IPS DF 6.9 (cell line): ENCODE measurements at regions not wholly inside any gene's neighbourhood (a gene's known extent, or its start where the extent isn't known, plus 50 kb on each side); places are given as distances from the start of the nearest gene placed in this dataset.

Experiments
- DNase-seq: peaks from one replicate; pipeline ENCODE4 v3.0.0-alpha.2; 2013; ENCODE audit warnings: low read depth, low spot score
- H3K27ac ChIP-seq: one replicate; pipeline ENCODE4 v1.5.1; 2013; ENCODE audit warnings: low read length, control low read depth
- H3K27me3 ChIP-seq: 2 replicates; pipeline ENCODE4 v1.6.1; 2013; ENCODE audit warnings: mild to moderate bottlenecking, low read length; ENCODE audit not compliant: control insufficient read depth, insufficient read depth
- H3K36me3 ChIP-seq: 2 replicates; pipeline ENCODE4 v1.6.1; 2013; ENCODE audit warnings: low read length; ENCODE audit not compliant: control insufficient read depth, insufficient read depth
- H3K4me1 ChIP-seq: 2 replicates; pipeline ENCODE4 v1.6.1; 2013; ENCODE audit warnings: low read length; ENCODE audit not compliant: control insufficient read depth, insufficient read depth
- H3K4me3 ChIP-seq: 2 replicates; pipeline ENCODE4 v1.5.1; 2013; ENCODE audit warnings: mild to moderate bottlenecking, low read length
- H3K9me3 ChIP-seq: 2 replicates; pipeline ENCODE4 v1.6.1; 2013; ENCODE audit warnings: low read length, inconsistent platforms; ENCODE audit not compliant: control insufficient read depth, insufficient read depth
- whole genome bisulfite sequencing: extraction: QIAGEN DNeasy Blood & Tissue Kit; methylation state at CpG from one replicate; pipeline ENCODE4 v1.1.7; 2013; ENCODE audit warnings: mixed read lengths, missing lambda C conversion rate; ENCODE audit not compliant: insufficient read length, insufficient coverage; 5-methylcytosine and 5-hydroxymethylcytosine counted together

- peaks cover 3% of the 10 kb centered on the region; the same call in 1 of the 2 replicates for H3K4me1 ChIP-seq
- H3K4me3 ChIP-seq, result no peak overlapping the region
- DNase-seq, result no peak
- H3K27me3 ChIP-seq, result no peaks in the 10 kb centered on the region
- no peaks in the 10 kb centered on the region for H3K36me3 ChIP-seq
- no peaks in the 10 kb centered on the region for H3K9me3 ChIP-seq
- no peak overlapping the region for H3K27ac ChIP-seq
- WGBS, result no CpG with 5 or more reads among the region's 17 CpGs
Measured at GRCh38 chr14:100659345-100660001, 67.2 kb upstream of the DLK1 start.

- no CpG with 5 or more reads among the region's 6 CpGs for WGBS
- H3K36me3 ChIP-seq, result no peaks in the 10 kb centered on the region
- DNase-seq, result no peak
- no peak overlapping the region for H3K4me3 ChIP-seq
- H3K9me3 ChIP-seq, result no peaks in the 10 kb centered on the region
- H3K27me3 ChIP-seq, result no peaks in the 10 kb centered on the region
- peaks cover 3% of the 10 kb centered on the region; the same call in 1 of the 2 replicates for H3K4me1 ChIP-seq
- no peak overlapping the region for H3K27ac ChIP-seq
Measured at GRCh38 chr14:100660498-100660881, 66.2 kb upstream of the DLK1 start.

GRCh38 chr14:100660882-100661635, 65.6 kb upstream of the DLK1 start:
- no CpG with 5 or more reads among the region's 18 CpGs for WGBS
- DNase-seq, result no peak
- Histone ChIP-seq H3K9me3 (no peaks in the 10 kb centered on the region), H3K4me3 (no peak overlapping the region), H3K4me1 (peaks cover 3% of the 10 kb centered on the region; the same call in 1 of the 2 replicates), H3K27me3 (no peaks in the 10 kb centered on the region), H3K27ac (no peak overlapping the region), H3K36me3 (no peaks in the 10 kb centered on the region)

- H3K9me3 ChIP-seq, result no peaks in the 10 kb centered on the region
- no peaks in the 10 kb centered on the region for H3K27me3 ChIP-seq
- no peak for DNase-seq
- H3K36me3 ChIP-seq, result no peaks in the 10 kb centered on the region
- no peak overlapping the region for H3K27ac ChIP-seq
- H3K4me1 ChIP-seq, result peaks cover 3% of the 10 kb centered on the region; the same call in 1 of the 2 replicates
- no CpG with 5 or more reads among the region's 21 CpGs for WGBS
- no peak overlapping the region for H3K4me3 ChIP-seq
Measured at GRCh38 chr14:100662879-100663760, 63.6 kb upstream of the DLK1 start.

GRCh38 chr14:100663761-100664052, 63.0 kb upstream of the DLK1 start:
- Histone ChIP-seq H3K4me3 (no peak overlapping the region), H3K4me1 (no peaks in the 10 kb centered on the region), H3K27ac (no peak overlapping the region), H3K36me3 (no peaks in the 10 kb centered on the region), H3K27me3 (no peaks in the 10 kb centered on the region), H3K9me3 (no peaks in the 10 kb centered on the region)
- WGBS, result no CpG with 5 or more reads among the region's 3 CpGs
- DNase-seq, result no peak

GRCh38 chr14:100664231-100664630, 62.5 kb upstream of the DLK1 start:
- Histone ChIP-seq H3K4me1 (no peaks in the 10 kb centered on the region), H3K36me3 (no peaks in the 10 kb centered on the region), H3K27me3 (no peaks in the 10 kb centered on the region), H3K4me3 (no peak overlapping the region), H3K9me3 (no peaks in the 10 kb centered on the region), H3K27ac (no peak overlapping the region)
- no CpG with 5 or more reads among the region's 5 CpGs for WGBS
- DNase-seq, result no peak

- Histone ChIP-seq H3K27me3 (no peaks in the 10 kb centered on the region), H3K9me3 (no peaks in the 10 kb centered on the region), H3K27ac (no peak overlapping the region), H3K36me3 (no peaks in the 10 kb centered on the region), H3K4me3 (no peak overlapping the region), H3K4me1 (no peaks in the 10 kb centered on the region)
- WGBS, result no CpG with 5 or more reads among the region's 14 CpGs
- DNase-seq, result no peak
Measured at GRCh38 chr14:100664841-100665510, 61.7 kb upstream of the DLK1 start.

GRCh38 chr14:100665511-100666032, 61.1 kb upstream of the DLK1 start:
- H3K9me3 ChIP-seq, result no peaks in the 10 kb centered on the region
- H3K4me3 ChIP-seq, result no peak overlapping the region
- DNase-seq, result no peak
- no CpG with 5 or more reads among the region's 11 CpGs for WGBS
- H3K36me3 ChIP-seq, result no peaks in the 10 kb centered on the region
- H3K27ac ChIP-seq, result no peak overlapping the region
- no peaks in the 10 kb centered on the region for H3K27me3 ChIP-seq
- H3K4me1 ChIP-seq, result no peaks in the 10 kb centered on the region

GRCh38 chr14:100666403-100666802, 60.3 kb upstream of the DLK1 start:
- no peaks in the 10 kb centered on the region for H3K27me3 ChIP-seq
- no CpG with 5 or more reads among the region's 3 CpGs for WGBS
- no peaks in the 10 kb centered on the region for H3K36me3 ChIP-seq
- H3K27ac ChIP-seq, result no peak overlapping the region
- no peak for DNase-seq
- H3K4me3 ChIP-seq, result no peak overlapping the region
- no peaks in the 10 kb centered on the region for H3K9me3 ChIP-seq
- no peaks in the 10 kb centered on the region for H3K4me1 ChIP-seq

- no peaks in the 10 kb centered on the region for H3K27me3 ChIP-seq
- no peaks in the 10 kb centered on the region for H3K4me1 ChIP-seq
- WGBS, result no CpG with 5 or more reads among the region's 10 CpGs
- no peaks in the 10 kb centered on the region for H3K36me3 ChIP-seq
- no peak overlapping the region for H3K4me3 ChIP-seq
- DNase-seq, result no peak
- H3K27ac ChIP-seq, result no peak overlapping the region
- H3K9me3 ChIP-seq, result no peaks in the 10 kb centered on the region
Measured at GRCh38 chr14:100666851-100667250, 59.8 kb upstream of the DLK1 start.
